ENCODE measurements at regions not wholly inside any gene's neighbourhood (a gene's known extent, or its start where the extent isn't known, plus 50 kb on each side); places are given as distances from the start of the nearest gene placed in this dataset.
"Not testable (repeated sequence)": the region's sequence is repeated elsewhere in the genome, so short reads cannot be mapped to it uniquely, and the experiment has no call there.

DNA sequence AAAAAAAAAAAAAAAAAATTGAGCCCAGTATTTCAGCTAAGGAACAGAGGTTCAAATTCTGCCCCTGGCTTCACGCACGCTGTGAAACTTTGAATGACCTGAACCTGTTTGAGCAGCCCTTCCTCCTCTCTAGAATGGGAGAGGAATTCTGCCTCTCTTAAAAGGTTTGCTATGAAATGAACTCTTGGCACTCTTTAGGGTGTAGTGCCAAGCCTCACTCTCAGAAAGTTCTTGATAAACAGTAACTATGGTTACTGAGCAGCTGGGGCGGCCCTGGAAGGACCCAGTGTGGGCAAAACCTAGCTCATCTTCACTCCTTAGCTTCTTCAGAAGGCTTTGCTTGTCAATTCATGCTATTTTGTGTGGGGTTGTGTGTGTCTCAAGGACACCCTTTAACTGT is 73.7 kb downstream of the GEMIN8 start:
- CTCF ChIA-PET = no interaction called here
- DNase-seq (ENCODE audit: extremely low spot score) = no peak

DNA sequence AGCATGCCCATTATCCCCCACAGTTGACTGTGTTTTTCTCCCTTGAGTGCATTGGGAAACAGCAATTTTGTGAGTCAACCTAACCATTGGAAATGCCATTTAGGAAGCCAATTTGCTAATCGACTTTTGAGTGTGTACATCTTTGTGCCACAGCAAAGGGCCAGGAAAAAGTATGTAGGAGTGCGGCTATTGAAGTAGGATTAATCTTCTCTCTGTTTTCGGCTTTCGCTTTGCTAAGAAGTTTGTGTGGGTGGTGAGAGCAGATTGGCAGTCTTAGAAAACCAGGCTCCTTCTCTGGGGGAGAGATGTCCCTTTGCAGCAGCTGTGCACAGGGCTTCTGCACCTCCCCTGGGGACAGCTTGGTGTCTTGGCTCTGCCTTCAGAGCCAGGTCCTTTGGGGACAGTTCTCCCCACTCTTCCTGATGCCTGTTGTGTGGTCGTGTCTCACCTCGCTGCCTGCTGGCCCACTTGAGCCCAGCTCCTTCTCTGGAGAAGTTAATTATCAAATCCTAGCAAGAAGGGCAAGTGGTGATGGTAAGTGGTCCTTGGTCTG is 74.5 kb downstream of the GEMIN8 start:
- CTCF ChIA-PET = no interaction called here
- TF ChIP-seq HDGF (IDR thresholded peaks at IDR 0.05; ENCODE audit: borderline replicate concordance) (no peak), FOXA1 (IDR thresholded peaks at IDR 0.05) (no peak), FOXM1 (IDR thresholded peaks at IDR 0.05; ENCODE audit: borderline replicate concordance) (no peak), FOXK2 (IDR thresholded peaks at IDR 0.05) (no peak), ZNF384 (IDR thresholded peaks at IDR 0.05) (no peak), ELF4 (IDR thresholded peaks at IDR 0.05) (no peak), BHLHE40 (IDR thresholded peaks at IDR 0.05; ENCODE audit: borderline replicate concordance) (no peak), NFRKB (IDR thresholded peaks at IDR 0.05) (no peak), L3MBTL2 (conservative IDR thresholded peaks at IDR 0.05) (no peak), TARDBP (IDR thresholded peaks at IDR 0.05) (no peak), SUZ12 (IDR thresholded peaks at IDR 0.05) (no peak), LEF1 (IDR thresholded peaks at IDR 0.05; ENCODE audit: borderline replicate concordance) (no peak), ARNT (IDR thresholded peaks at IDR 0.05) (no peak), SP1 (IDR thresholded peaks at IDR 0.05) (no peak), CTBP1 (IDR thresholded peaks at IDR 0.05; ENCODE audit: borderline replicate concordance) (no peak)
- TF ChIP-seq, protein P1, sequence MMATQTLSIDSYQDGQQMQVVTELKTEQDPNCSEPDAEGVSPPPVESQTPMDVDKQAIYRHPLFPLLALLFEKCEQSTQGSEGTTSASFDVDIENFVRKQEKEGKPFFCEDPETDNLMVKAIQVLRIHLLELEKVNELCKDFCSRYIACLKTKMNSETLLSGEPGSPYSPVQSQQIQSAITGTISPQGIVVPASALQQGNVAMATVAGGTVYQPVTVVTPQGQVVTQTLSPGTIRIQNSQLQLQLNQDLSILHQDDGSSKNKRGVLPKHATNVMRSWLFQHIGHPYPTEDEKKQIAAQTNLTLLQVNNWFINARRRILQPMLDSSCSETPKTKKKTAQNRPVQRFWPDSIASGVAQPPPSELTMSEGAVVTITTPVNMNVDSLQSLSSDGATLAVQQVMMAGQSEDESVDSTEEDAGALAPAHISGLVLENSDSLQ (IDR thresholded peaks at IDR 0.05) = no peak
- no peak for DNase-seq (ENCODE audit: extremely low spot score)
- POLR2A ChIA-PET = no interaction called here

More for the DNA sequence above, 73.7 kb downstream of the GEMIN8 start:
- no peak for TF ChIP-seq ARNT (IDR thresholded peaks at IDR 0.05)
- no peak for TF ChIP-seq NFRKB (IDR thresholded peaks at IDR 0.05)
- no peak for TF ChIP-seq FOXK2 (IDR thresholded peaks at IDR 0.05)
- POLR2A ChIA-PET = no interaction called here

DNA sequence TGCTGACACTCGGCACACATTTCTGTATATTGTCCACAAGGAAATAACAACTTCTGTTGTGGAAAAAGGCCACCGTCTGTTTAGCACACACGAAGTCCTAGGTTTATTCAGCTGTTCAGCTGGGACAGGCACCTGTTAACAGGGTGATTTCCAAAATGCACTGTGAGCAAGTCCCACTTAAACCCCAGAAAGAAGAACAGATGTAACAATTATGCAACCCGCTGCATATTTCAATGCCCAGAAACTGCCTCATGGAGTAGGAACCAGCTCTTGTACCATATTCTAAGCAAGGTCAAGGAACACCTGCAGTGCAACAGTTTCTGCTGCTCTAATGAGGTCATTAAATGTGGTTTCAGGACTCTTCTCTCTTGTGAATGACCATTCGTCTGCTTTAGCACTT is 77.1 kb downstream of the GEMIN8 start:
- CTCF ChIA-PET = no interaction called here
- DNase-seq (ENCODE audit: extremely low spot score) = no peak

DNA sequence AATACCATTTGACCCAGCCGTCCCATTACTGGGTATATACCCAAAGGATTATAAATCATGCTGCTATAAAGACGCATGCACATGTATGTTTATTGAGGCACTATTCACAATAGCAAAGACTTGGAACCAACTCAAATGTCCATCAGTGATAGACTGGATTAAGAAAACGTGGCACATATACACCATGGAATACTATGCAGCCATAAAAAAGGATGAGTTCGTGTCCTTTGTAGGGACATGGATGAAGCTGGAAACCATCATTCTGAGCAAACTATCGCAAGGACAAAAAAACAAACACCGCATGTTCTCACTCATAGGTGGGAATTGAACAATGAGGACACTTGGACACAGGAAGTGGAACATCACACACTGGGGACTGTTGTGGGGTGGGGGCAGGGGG is 83.5 kb downstream of the GEMIN8 start:
- DNase-seq (ENCODE audit: extremely low spot score); POLR2A ChIA-PET; CTCF ChIA-PET: not testable (repeated sequence)

More for the DNA sequence above, 77.1 kb downstream of the GEMIN8 start:
- POLR2A ChIA-PET = no interaction called here
- TF ChIP-seq ZNF384 (IDR thresholded peaks at IDR 0.05) (no peak), NFRKB (IDR thresholded peaks at IDR 0.05) (no peak), ELF4 (IDR thresholded peaks at IDR 0.05) (no peak), BHLHE40 (IDR thresholded peaks at IDR 0.05; ENCODE audit: borderline replicate concordance) (no peak), FOXA1 (IDR thresholded peaks at IDR 0.05) (no peak), SUZ12 (IDR thresholded peaks at IDR 0.05) (no peak), HDGF (IDR thresholded peaks at IDR 0.05; ENCODE audit: borderline replicate concordance) (no peak), LEF1 (IDR thresholded peaks at IDR 0.05; ENCODE audit: borderline replicate concordance) (no peak), FOXK2 (IDR thresholded peaks at IDR 0.05) (no peak), L3MBTL2 (conservative IDR thresholded peaks at IDR 0.05) (no peak), SP1 (IDR thresholded peaks at IDR 0.05) (no peak), TARDBP (IDR thresholded peaks at IDR 0.05) (no peak), CTBP1 (IDR thresholded peaks at IDR 0.05; ENCODE audit: borderline replicate concordance) (no peak), FOXM1 (IDR thresholded peaks at IDR 0.05; ENCODE audit: borderline replicate concordance) (no peak), ARNT (IDR thresholded peaks at IDR 0.05) (no peak)
- TF ChIP-seq, protein P1 (IDR thresholded peaks at IDR 0.05) = no peak

DNA sequence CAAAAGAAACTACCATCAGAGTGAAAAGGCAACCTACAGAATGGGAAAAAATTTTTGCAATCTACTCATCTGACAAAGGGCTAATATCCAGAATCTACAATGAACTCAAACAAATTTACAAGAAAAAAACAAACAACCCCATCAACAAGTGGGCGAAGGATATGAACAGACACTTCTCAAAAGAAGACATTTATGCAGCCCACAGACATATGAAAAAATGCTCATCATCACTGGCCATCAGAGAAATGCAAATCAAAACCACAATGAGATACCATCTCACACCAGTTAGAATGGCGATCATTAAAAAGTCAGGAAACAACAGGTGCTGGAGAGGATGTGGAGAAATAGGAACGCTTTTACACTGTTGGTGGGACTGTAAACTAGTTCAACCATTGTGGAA is 83.9 kb downstream of the GEMIN8 start:
- POLR2A ChIA-PET; DNase-seq (ENCODE audit: extremely low spot score); CTCF ChIA-PET: not testable (repeated sequence)

DNA sequence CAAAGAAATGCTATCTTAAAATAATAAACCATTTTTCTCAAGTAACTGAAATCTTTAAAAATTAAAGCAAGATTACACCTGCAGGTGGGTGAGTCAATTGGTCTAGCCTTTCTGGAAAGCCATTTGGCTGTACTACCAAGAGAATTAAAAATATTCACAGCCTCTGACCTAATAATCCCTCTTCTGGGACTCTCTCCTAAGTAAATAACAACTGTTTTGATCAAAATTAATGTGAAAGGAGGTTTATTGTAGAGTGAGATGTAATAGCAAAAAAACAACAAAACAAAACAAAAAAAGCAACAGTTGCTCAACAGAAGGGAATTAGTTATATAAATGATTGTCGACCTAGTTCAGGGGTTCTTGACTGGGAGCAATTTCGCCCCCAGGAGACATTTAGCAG is 89.0 kb downstream of the GEMIN8 start:
- ChIA-PET CTCF (no interaction called here), POLR2A (no interaction called here)
- TF ChIP-seq SP1 (IDR thresholded peaks at IDR 0.05) (no peak), LEF1 (IDR thresholded peaks at IDR 0.05; ENCODE audit: borderline replicate concordance) (no peak), HDGF (IDR thresholded peaks at IDR 0.05; ENCODE audit: borderline replicate concordance) (no peak), L3MBTL2 (conservative IDR thresholded peaks at IDR 0.05) (no peak), FOXA1 (IDR thresholded peaks at IDR 0.05) (no peak), BHLHE40 (IDR thresholded peaks at IDR 0.05; ENCODE audit: borderline replicate concordance) (no peak), CTBP1 (IDR thresholded peaks at IDR 0.05; ENCODE audit: borderline replicate concordance) (no peak), FOXM1 (IDR thresholded peaks at IDR 0.05; ENCODE audit: borderline replicate concordance) (no peak), ZNF384 (IDR thresholded peaks at IDR 0.05) (no peak), TARDBP (IDR thresholded peaks at IDR 0.05) (no peak), NFRKB (IDR thresholded peaks at IDR 0.05) (no peak), SUZ12 (IDR thresholded peaks at IDR 0.05) (no peak), FOXK2 (IDR thresholded peaks at IDR 0.05) (no peak), ELF4 (IDR thresholded peaks at IDR 0.05) (no peak), ARNT (IDR thresholded peaks at IDR 0.05) (no peak)
- TF ChIP-seq, protein P1 (IDR thresholded peaks at IDR 0.05) = no peak
- no peak for DNase-seq (ENCODE audit: extremely low spot score)
